HCT116 (cell line): ENCODE measurements at regions not wholly inside any gene's neighbourhood (a gene's known extent, or its start where the extent isn't known, plus 50 kb on each side); places are given as distances from the start of the nearest gene placed in this dataset.

Experiments used
- ATAC-seq: fragments of 200-7000 bp; cut with Tn5 transposase; 2 replicates; pipeline ENCODE4 v1.9.1; 2020; ENCODE audit warnings: mild to moderate bottlenecking, moderate library complexity
- BruUV-seq: library from RNA; stranded (reverse); fragments of 400-500 nt; replicated peaks from 2 replicates; lab custom pipeline; 2021; lab: Mats Ljungman, UMichigan
- CTCF ChIA-PET: fragments of 300-600 bp; sonication (Branson Sonifier 250); formaldehyde crosslinking; loops from one replicate; lab custom pipeline; 2021; ENCODE audit warnings: antibody characterized with exemption; lab: Charles Lee
- POLR2A ChIA-PET: fragments of 300-600, 350-600 bp; sonication (Branson Sonifier 250); formaldehyde crosslinking; loops from one replicate; lab custom pipeline; 2021; ENCODE audit warnings: antibody characterized with exemption; lab: Charles Lee
- RAD21 ChIA-PET, 2 experiments: fragments of 300-600 bp; sonication (Branson Sonifier 250); formaldehyde crosslinking; loops; one replicate each; lab custom pipeline; 2023; ENCODE audit warnings: low total read pairs in 2 of 2; ENCODE audit not compliant: uncharacterized antibody in 2 of 2, unreplicated experiment in 2 of 2, low non-redundant PET in 1 of 2; lab: Charles Lee
- DNase-seq: peaks from one replicate; pipeline ENCODE4 v3.0.0-alpha.2; 2010; ENCODE audit warnings: low read depth, low spot score
- H2AFZ ChIP-seq: fragments of 200-600 bp; shearing (Covaris generic), sonication (generic); 2 replicates; pipeline ENCODE4 v1.6.1; 2017; ENCODE audit warnings: low read depth, mixed run types, mixed read lengths, antibody characterized with exemption, low read length; ENCODE audit not compliant: poor library complexity, severe bottlenecking
- H3K27ac ChIP-seq: 2 replicates; pipeline ENCODE4 v1.5.1; 2012; ENCODE audit warnings: low read depth, low read length
- H3K27me3 ChIP-seq: fragments of 200-600 bp; sonication (generic); 2 replicates; pipeline ENCODE4 v1.6.1; 2016; ENCODE audit warnings: mixed run types, low read length, mixed read lengths; ENCODE audit not compliant: insufficient read depth
- H3K36me3 ChIP-seq, 2 experiments: fragments of 200-500 bp in 1 of 2; fragments of 200-600 bp in 1 of 2; sonication (Bioruptor generic) in 1 of 2; sonication (generic) in 1 of 2; 2 replicates each; pipeline versions ENCODE4 v1.5.1 to v1.6.1; 2014 to 2016; ENCODE audit warnings: low read length in 2 of 2, inconsistent platforms in 1 of 2, mixed read lengths in 1 of 2, mixed run types in 1 of 2; ENCODE audit not compliant: insufficient read depth in 2 of 2, control insufficient read depth in 1 of 2
- H3K4me1 ChIP-seq, 2 experiments: fragments of 200-600 bp in 1 of 2; sonication (generic) in 1 of 2; 2 replicates each; pipeline versions ENCODE4 v1.5.1 to v1.6.1; 2012 to 2017; ENCODE audit warnings: low read length in 2 of 2, inconsistent platforms in 1 of 2, mild to moderate bottlenecking in 1 of 2, mixed read lengths in 1 of 2, mixed run types in 1 of 2, moderate library complexity in 1 of 2; ENCODE audit not compliant: insufficient read depth in 2 of 2, control insufficient read depth in 1 of 2
- H3K4me2 ChIP-seq: fragments of 200-600 bp; sonication (generic); 2 replicates; pipeline ENCODE4 v1.6.1; 2017; ENCODE audit warnings: mixed run types, low read length, mixed read lengths
- H3K4me3 ChIP-seq, 2 experiments: fragments of 200-600 bp in 1 of 2; sonication (generic) in 1 of 2; replicated peaks in 1 of 2; 2 replicates each; pipeline ENCODE4 v1.5.1; 2011 to 2016; ENCODE audit warnings: low read length in 2 of 2, control low read depth in 1 of 2, low read depth in 1 of 2, mild to moderate bottlenecking in 1 of 2, mixed read lengths in 1 of 2, mixed run types in 1 of 2
- H3K79me2 ChIP-seq: fragments of 200-600 bp; sonication (generic); 2 replicates; pipeline ENCODE4 v1.6.1; 2017; ENCODE audit warnings: mild to moderate bottlenecking, mixed run types, low read length, moderate library complexity, mixed read lengths; ENCODE audit not compliant: insufficient read depth
- H3K9ac ChIP-seq: fragments of 200-600 bp; sonication (generic); 2 replicates; pipeline ENCODE4 v1.6.1; 2016; ENCODE audit warnings: low read length, mixed read lengths
- H3K9me2 ChIP-seq: fragments of 200-600 bp; sonication (generic), shearing (Covaris generic); 2 replicates; pipeline ENCODE4 v1.6.1; 2017; ENCODE audit warnings: mixed run types, mild to moderate bottlenecking, moderate library complexity; ENCODE audit not compliant: insufficient read depth
- H3K9me3 ChIP-seq, 2 experiments: fragments of 200-500 bp in 1 of 2; fragments of 200-600 bp in 1 of 2; sonication (Bioruptor generic) in 1 of 2; sonication (generic) in 1 of 2; 2 replicates each; pipeline ENCODE4 v1.6.1; 2014 to 2017; ENCODE audit warnings: low read length in 2 of 2, mixed read lengths in 2 of 2, inconsistent platforms in 1 of 2, low read depth in 1 of 2, mild to moderate bottlenecking in 1 of 2, mixed run types in 1 of 2, moderate library complexity in 1 of 2; ENCODE audit not compliant: control insufficient read depth in 1 of 2, insufficient read depth in 1 of 2
- H4K20me1 ChIP-seq: fragments of 200-600 bp; sonication (generic), shearing (Covaris generic); 2 replicates; pipeline ENCODE4 v1.6.1; 2017; ENCODE audit warnings: mixed run types, mild to moderate bottlenecking, moderate library complexity; ENCODE audit not compliant: insufficient read depth
- ATF3 ChIP-seq: IDR thresholded peaks from 2 replicates; pipeline ENCODE4 v1.6.1; 2012
- CEBPB ChIP-seq: IDR thresholded peaks from 2 replicates; pipeline ENCODE4 v1.6.1; 2012; ENCODE audit warnings: low read depth
- CTCF ChIP-seq, 3 experiments: fragments of 200-600 bp in 1 of 3; sonication (generic) in 1 of 3; IDR thresholded peaks in 2 of 3; conservative IDR thresholded peaks in 1 of 3; 2 replicates each; pipeline ENCODE4 v1.5.1; 2012 to 2017; ENCODE audit warnings: low read depth in 2 of 3, low read length in 2 of 3, antibody characterized with exemption in 1 of 3, borderline replicate concordance in 1 of 3, control low read depth in 1 of 3, mild to moderate bottlenecking in 1 of 3, mixed read lengths in 1 of 3, mixed run types in 1 of 3, moderate library complexity in 1 of 3; ENCODE audit not compliant: insufficient read depth in 1 of 3
- EGR1 ChIP-seq: IDR thresholded peaks from 2 replicates; pipeline ENCODE4 v1.6.1; 2012; ENCODE audit warnings: low read depth
- ELF1 ChIP-seq: IDR thresholded peaks from 2 replicates; pipeline ENCODE4 v1.6.1; 2012; ENCODE audit warnings: low read depth, borderline replicate concordance
- EZH2 ChIP-seq: fragments of 200-600 bp; sonication (generic); IDR thresholded peaks from 2 replicates; pipeline ENCODE4 v1.6.1; 2017; ENCODE audit warnings: antibody characterized with exemption, mixed run types
- MAX ChIP-seq: IDR thresholded peaks from 2 replicates; pipeline ENCODE4 v1.6.1; 2012
- POLR2AphosphoS5 ChIP-seq: IDR thresholded peaks from 2 replicates; pipeline ENCODE4 v1.6.1; 2011; ENCODE audit warnings: mild to moderate bottlenecking, low read depth, low read length, moderate library complexity
- RAD21 ChIP-seq: IDR thresholded peaks from 2 replicates; pipeline ENCODE4 v1.6.1; 2012; ENCODE audit warnings: low read depth, mild to moderate bottlenecking
- SP1 ChIP-seq: IDR thresholded peaks from 2 replicates; pipeline ENCODE4 v1.6.1; 2012; ENCODE audit warnings: low read depth
- TCF7L2 ChIP-seq: IDR thresholded peaks from 2 replicates; pipeline ENCODE4 v1.7.0; 2011; ENCODE audit warnings: borderline replicate concordance, inconsistent platforms; ENCODE audit not compliant: insufficient read depth, insufficient read length; ENCODE audit errors: extremely low read depth
- ZBTB33 ChIP-seq: IDR thresholded peaks from 2 replicates; pipeline ENCODE4 v1.6.1; 2011; ENCODE audit warnings: mild to moderate bottlenecking, low read length, moderate library complexity; ENCODE audit not compliant: insufficient replicate concordance; ENCODE audit errors: extremely low read depth
- ZNF274 ChIP-seq: fragments of 200-500 bp; sonication (Bioruptor generic); IDR thresholded peaks from 2 replicates; pipeline ENCODE4 v1.6.1; 2014; ENCODE audit warnings: mild to moderate bottlenecking, low read depth, low read length, inconsistent platforms
- intact Hi-C: fragments of 100-400 bp; cut with micrococcal nuclease; formaldehyde crosslinking; loops from 2 replicates; pipeline ENCODE4 v1.10.0; 2022

GRCh38 chrX:117628381-117628780 lies 488.2 kb downstream of the KLHL13 start:
- no TSS peak for BruUV-seq
- RAD21 ChIA-PET, result no interaction called here
- Histone ChIP-seq H3K79me2 (no peaks in the 10 kb centered on the region), H3K36me3 (no peaks in the 10 kb centered on the region), H3K27me3 (no peaks in the 10 kb centered on the region)
- POLR2A ChIA-PET, result no interaction called here
- TF ChIP-seq ZNF274 (no peak), EGR1 (no peak), TCF7L2 (no peak), RAD21 (no peak), CTCF (IDR thresholded peaks at IDR 0.05 in 2 of 3, conservative IDR thresholded peaks at IDR 0.05 in 1 of 3; ENCODE audit: borderline replicate concordance in 1 of 3, insufficient read depth in 1 of 3, low read depth in 2 of 3, low read length in 2 of 3) (no peak), EZH2 (no peak), CEBPB (no peak), ELF1 (no peak), POLR2AphosphoS5 (no peak)
- TF ChIP-seq, all 23 proteins: peak for 0
- CTCF ChIA-PET, result no interaction called here
- Histone ChIP-seq H3K27ac (no peak overlapping the region), H3K9me3 (no peaks in the 10 kb centered on the region), H2AFZ (no peak overlapping the region), H4K20me1 (no peaks in the 10 kb centered on the region), H3K4me1 (no peaks in the 10 kb centered on the region), H3K9ac (no peak overlapping the region), H3K4me3 (no peak overlapping the region), H3K4me2 (no peak overlapping the region), H3K9me2 (no peaks in the 10 kb centered on the region)
- intact Hi-C loops, result no loop called here
- ATAC-seq, result no peak
- no peak for DNase-seq

- Histone ChIP-seq H3K4me3 (no peak overlapping the region), H4K20me1 (no peaks in the 10 kb centered on the region), H3K36me3 (no peaks in the 10 kb centered on the region), H3K9me3 (no peaks in the 10 kb centered on the region), H3K4me1 (no peaks in the 10 kb centered on the region), H3K79me2 (no peaks in the 10 kb centered on the region), H3K9me2 (no peaks in the 10 kb centered on the region), H3K27ac (no peak overlapping the region), H3K27me3 (no peaks in the 10 kb centered on the region), H3K4me2 (no peak overlapping the region), H2AFZ (no peak overlapping the region), H3K9ac (no peak overlapping the region)
- RAD21 ChIA-PET, result no interaction called here
- intact Hi-C loops, result no loop called here
- TF ChIP-seq MAX (no peak), ATF3 (no peak), SP1 (no peak), ZBTB33 (no peak)
- BruUV-seq, result no TSS peak
- DNase-seq, result no peak
- POLR2A ChIA-PET, result no interaction called here
- no peak for ATAC-seq
- CTCF ChIA-PET, result no interaction called here
Observed at GRCh38 chrX:117610806-117611205, 505.8 kb downstream of the KLHL13 start.
